GM18508 (cell line): ENCODE measurements at regions not wholly inside any gene's neighbourhood (a gene's known extent, or its start where the extent isn't known, plus 50 kb on each side); places are given as distances from the start of the nearest gene placed in this dataset.

ENCODE experiments used
- ATAC-seq: cut with Tn5 transposase; IDR thresholded peaks from one replicate; pipeline ENCODE4 v1.9.1; 2021; ENCODE audit warnings: moderate number of reproducible peaks; ENCODE audit not compliant: insufficient read depth, unreplicated experiment

GRCh38 chr2:126495189-126495588, 160.8 kb upstream of the GYPC start:
- no peak for ATAC-seq

GRCh38 chr2:126496493-126496892, 159.5 kb upstream of the GYPC start:
- ATAC-seq: peak; percentile 84

- ATAC-seq: no peak
Observed at GRCh38 chr2:126503476-126503875, 152.5 kb upstream of the GYPC start.

- no peak for ATAC-seq
Observed at GRCh38 chr2:126504949-126505348, 151.0 kb upstream of the GYPC start.

GRCh38 chr2:126506786-126507185, 149.2 kb upstream of the GYPC start:
- no peak for ATAC-seq

- no peak for ATAC-seq
Observed at GRCh38 chr2:126507425-126507911, 148.5 kb upstream of the GYPC start.

GRCh38 chr2:126510356-126510755, 145.6 kb upstream of the GYPC start:
- ATAC-seq: no peak

GRCh38 chr2:126510960-126511359, 145.0 kb upstream of the GYPC start:
- no peak for ATAC-seq

GRCh38 chr2:126512026-126512425, 143.9 kb upstream of the GYPC start:
- ATAC-seq: no peak

- no peak for ATAC-seq
Observed at GRCh38 chr2:126513033-126513432, 142.9 kb upstream of the GYPC start.

- no peak for ATAC-seq
Observed at GRCh38 chr2:126515471-126515870, 140.5 kb upstream of the GYPC start.

- ATAC-seq: no peak
Observed at GRCh38 chr2:126518196-126518595, 137.8 kb upstream of the GYPC start.

GRCh38 chr2:126527836-126528490, 128.0 kb upstream of the GYPC start:
- ATAC-seq: peak; percentile 83

GRCh38 chr2:126531029-126531428, 124.9 kb upstream of the GYPC start:
- no peak for ATAC-seq

GRCh38 chr2:126534478-126534877, 121.5 kb upstream of the GYPC start:
- no peak for ATAC-seq

- ATAC-seq: no peak
Observed at GRCh38 chr2:126535408-126535807, 120.5 kb upstream of the GYPC start.

GRCh38 chr2:126536605-126537200, 119.3 kb upstream of the GYPC start:
- ATAC-seq: no peak

GRCh38 chr2:126539101-126539500, 116.9 kb upstream of the GYPC start:
- no peak for ATAC-seq

- no peak for ATAC-seq
Observed at GRCh38 chr2:126542247-126542646, 113.7 kb upstream of the GYPC start.

- no peak for ATAC-seq
Observed at GRCh38 chr2:126543081-126543480, 112.9 kb upstream of the GYPC start.

- ATAC-seq: no peak
Observed at GRCh38 chr2:126558029-126558428, 97.9 kb upstream of the GYPC start.

GRCh38 chr2:126568734-126569133, 87.2 kb upstream of the GYPC start:
- no peak for ATAC-seq
